ENCODE measurements at regions not wholly inside any gene's neighbourhood (a gene's known extent, or its start where the extent isn't known, plus 50 kb on each side); places are given as distances from the start of the nearest gene placed in this dataset.

- Mint-ChIP-seq H3K27ac (ENCODE audit: unreplicated experiment) (no peak overlapping the region), H3K27me3 (ENCODE audit: insufficient read depth, unreplicated experiment) (no peaks in the 10 kb centered on the region)
- POLR2A ChIA-PET: no interaction called here
Measured at GRCh38 chr5:58127255-58128220, 332.3 kb downstream of the PLK2 start.

GRCh38 chr5:58123501-58123900 is 336.4 kb downstream of the PLK2 start:
- Histone ChIP-seq H3K36me3 (ENCODE audit: control insufficient read depth, insufficient read depth, low read length) (no peaks in the 10 kb centered on the region), H3K9me3 (no peaks in the 10 kb centered on the region), H3K4me3 (ENCODE audit: low read depth, low read length) (no peak overlapping the region), H3K27me3 (replicated peaks; ENCODE audit: control insufficient read depth, insufficient read depth, low read length) (no peaks in the 10 kb centered on the region), H3K4me1 (no peaks in the 10 kb centered on the region)
- TF ChIP-seq CTCF (IDR thresholded peaks at IDR 0.05; ENCODE audit: insufficient read depth in 1 of 2, low read depth in 1 of 2, low read length in 1 of 2, severe bottlenecking in 1 of 2, unreplicated experiment in 1 of 2): no peak
- POLR2A ChIA-PET: no interaction called here
- no peak for DNase-seq
- H3K4me1 Mint-ChIP-seq (ENCODE audit: low read depth, unreplicated experiment): peaks cover 3% of the 10 kb centered on the region
- H3K27ac Mint-ChIP-seq (ENCODE audit: unreplicated experiment): no peak overlapping the region
- H3K9me3 Mint-ChIP-seq (ENCODE audit: unreplicated experiment): no peaks in the 10 kb centered on the region
- no peaks in the 10 kb centered on the region for H3K27me3 Mint-ChIP-seq (ENCODE audit: insufficient read depth, unreplicated experiment)
- intact Hi-C loops (cut with micrococcal nuclease; ENCODE audit: unreplicated experiment): no loop called here
- no TSS peak for BruUV-seq (replicated peaks)
- CTCF ChIA-PET: no interaction called here
- H3K36me3 Mint-ChIP-seq (ENCODE audit: insufficient read depth, unreplicated experiment): no peaks in the 10 kb centered on the region
- no peak overlapping the region for H3K4me3 Mint-ChIP-seq (ENCODE audit: unreplicated experiment)

More at GRCh38 chr5:58127255-58128220, 332.3 kb downstream of the PLK2 start:
- H3K36me3 ChIP-seq (ENCODE audit: control insufficient read depth, insufficient read depth, low read length): no peaks in the 10 kb centered on the region
- H3K4me3 ChIP-seq (ENCODE audit: low read depth, low read length): no peak overlapping the region
- no peaks in the 10 kb centered on the region for H3K4me1 ChIP-seq
- DNase-seq: no peak
- CTCF ChIA-PET: no interaction called here
- Mint-ChIP-seq H3K36me3 (ENCODE audit: insufficient read depth, unreplicated experiment) (no peaks in the 10 kb centered on the region), H3K4me1 (ENCODE audit: low read depth, unreplicated experiment) (no peaks in the 10 kb centered on the region), H3K9me3 (ENCODE audit: unreplicated experiment) (no peaks in the 10 kb centered on the region), H3K4me3 (ENCODE audit: unreplicated experiment) (no peak overlapping the region)
- H3K9me3 ChIP-seq: no peaks in the 10 kb centered on the region
- intact Hi-C loops (cut with micrococcal nuclease; ENCODE audit: unreplicated experiment): no loop called here
- no TSS peak for BruUV-seq (replicated peaks)
- no peak for TF ChIP-seq CTCF (IDR thresholded peaks at IDR 0.05; ENCODE audit: insufficient read depth in 1 of 2, low read depth in 1 of 2, low read length in 1 of 2, severe bottlenecking in 1 of 2, unreplicated experiment in 1 of 2)
- H3K27me3 ChIP-seq (replicated peaks; ENCODE audit: control insufficient read depth, insufficient read depth, low read length): no peaks in the 10 kb centered on the region

GRCh38 chr5:58122848-58123392 is 337.0 kb downstream of the PLK2 start:
- peaks cover under 1% of the 10 kb centered on the region for H3K4me1 ChIP-seq
- no peaks in the 10 kb centered on the region for H3K36me3 ChIP-seq (ENCODE audit: control insufficient read depth, insufficient read depth, low read length)
- H3K9me3 ChIP-seq: no peaks in the 10 kb centered on the region
- no TSS peak for BruUV-seq (replicated peaks)
- no peaks in the 10 kb centered on the region for H3K27me3 ChIP-seq (replicated peaks; ENCODE audit: control insufficient read depth, insufficient read depth, low read length)
- CTCF ChIA-PET: no interaction called here
- Mint-ChIP-seq H3K27me3 (ENCODE audit: insufficient read depth, unreplicated experiment) (no peaks in the 10 kb centered on the region), H3K27ac (ENCODE audit: unreplicated experiment) (no peak overlapping the region), H3K9me3 (ENCODE audit: unreplicated experiment) (no peaks in the 10 kb centered on the region), H3K36me3 (ENCODE audit: insufficient read depth, unreplicated experiment) (no peaks in the 10 kb centered on the region), H3K4me1 (ENCODE audit: low read depth, unreplicated experiment) (peaks cover 9% of the 10 kb centered on the region), H3K4me3 (ENCODE audit: unreplicated experiment) (no peak overlapping the region)
- TF ChIP-seq CTCF (IDR thresholded peaks at IDR 0.05; ENCODE audit: insufficient read depth in 1 of 2, low read depth in 1 of 2, low read length in 1 of 2, severe bottlenecking in 1 of 2, unreplicated experiment in 1 of 2): no peak
- no peak for DNase-seq
- no peak overlapping the region for H3K4me3 ChIP-seq (ENCODE audit: low read depth, low read length)
- POLR2A ChIA-PET: no interaction called here
- intact Hi-C loops (cut with micrococcal nuclease; ENCODE audit: unreplicated experiment): no loop called here
